ENCODE measurements at regions not wholly inside any gene's neighbourhood (a gene's known extent, or its start where the extent isn't known, plus 50 kb on each side); places are given as distances from the start of the nearest gene placed in this dataset.

DNA sequence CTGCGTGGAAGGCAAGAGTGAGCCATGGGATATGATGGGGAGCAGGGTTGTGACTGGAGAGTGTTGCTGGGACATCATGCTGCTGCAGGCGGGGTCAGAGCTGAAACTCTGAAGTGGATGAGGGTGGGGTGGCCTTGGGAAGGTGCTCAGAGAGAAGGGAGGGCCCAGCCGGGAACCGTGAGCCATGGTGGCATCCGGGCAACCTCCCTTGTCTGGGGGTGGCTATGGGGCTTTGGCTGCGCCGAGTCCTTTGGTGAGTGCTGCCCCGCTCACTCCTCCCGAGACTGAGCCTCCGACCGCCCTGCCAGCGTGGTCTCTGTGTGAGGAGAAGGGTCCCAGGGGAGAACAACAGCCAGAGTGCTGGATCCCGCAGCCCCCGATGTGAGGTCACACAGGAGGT is 632.0 kb downstream of the BRD1 start:
- intact Hi-C loops (cut with micrococcal nuclease) = no loop called here
- no peaks in the 10 kb centered on the region for H3F3A ChIP-seq (ENCODE audit: low read length, unreplicated experiment)
- TF ChIP-seq EZH2 (IDR thresholded peaks at IDR 0.05; ENCODE audit: low read length, unreplicated experiment) (no peak), EZH2phosphoT487 (IDR thresholded peaks at IDR 0.05; ENCODE audit: borderline replicate concordance, low read length) (no peak)
- TF ChIP-seq, protein P1, sequence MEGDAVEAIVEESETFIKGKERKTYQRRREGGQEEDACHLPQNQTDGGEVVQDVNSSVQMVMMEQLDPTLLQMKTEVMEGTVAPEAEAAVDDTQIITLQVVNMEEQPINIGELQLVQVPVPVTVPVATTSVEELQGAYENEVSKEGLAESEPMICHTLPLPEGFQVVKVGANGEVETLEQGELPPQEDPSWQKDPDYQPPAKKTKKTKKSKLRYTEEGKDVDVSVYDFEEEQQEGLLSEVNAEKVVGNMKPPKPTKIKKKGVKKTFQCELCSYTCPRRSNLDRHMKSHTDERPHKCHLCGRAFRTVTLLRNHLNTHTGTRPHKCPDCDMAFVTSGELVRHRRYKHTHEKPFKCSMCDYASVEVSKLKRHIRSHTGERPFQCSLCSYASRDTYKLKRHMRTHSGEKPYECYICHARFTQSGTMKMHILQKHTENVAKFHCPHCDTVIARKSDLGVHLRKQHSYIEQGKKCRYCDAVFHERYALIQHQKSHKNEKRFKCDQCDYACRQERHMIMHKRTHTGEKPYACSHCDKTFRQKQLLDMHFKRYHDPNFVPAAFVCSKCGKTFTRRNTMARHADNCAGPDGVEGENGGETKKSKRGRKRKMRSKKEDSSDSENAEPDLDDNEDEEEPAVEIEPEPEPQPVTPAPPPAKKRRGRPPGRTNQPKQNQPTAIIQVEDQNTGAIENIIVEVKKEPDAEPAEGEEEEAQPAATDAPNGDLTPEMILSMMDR (conservative IDR thresholded peaks at IDR 0.05; ENCODE audit: low read depth, low read length) = no peak
- no peaks in the 10 kb centered on the region for H3K9me2 ChIP-seq (replicated peaks; ENCODE audit: low read length)
- H3K4me1 ChIP-seq (ENCODE audit: insufficient read depth, low read length) = no peaks in the 10 kb centered on the region
- no peak overlapping the region for H3K9ac ChIP-seq (ENCODE audit: low read length)
- H3K79me2 ChIP-seq (ENCODE audit: low read length) = no peaks in the 10 kb centered on the region
- H2AFZ ChIP-seq (ENCODE audit: low read length) = no peak overlapping the region
- H3K4me2 ChIP-seq (ENCODE audit: low read length) = no peak overlapping the region
- no peaks in the 10 kb centered on the region for H3K9me3 ChIP-seq (ENCODE audit: low read length)
- no peak overlapping the region for H3K4me3 ChIP-seq (ENCODE audit: low read length)
- POLR2A ChIA-PET (ENCODE audit: unreplicated experiment) = no interaction called here
- DNase-seq (no peak), ATAC-seq (no peak)
- CTCF ChIA-PET = no interaction called here
- BruUV-seq (replicated peaks) = no TSS peak
- no peaks in the 10 kb centered on the region for H4K20me1 ChIP-seq (ENCODE audit: low read length)
- no peak overlapping the region for H3K27ac ChIP-seq (ENCODE audit: low read length)
- no peaks in the 10 kb centered on the region for H3K36me3 ChIP-seq (ENCODE audit: low read depth, low read length)
- H3K27me3 ChIP-seq (ENCODE audit: low read length) = no peaks in the 10 kb centered on the region

DNA sequence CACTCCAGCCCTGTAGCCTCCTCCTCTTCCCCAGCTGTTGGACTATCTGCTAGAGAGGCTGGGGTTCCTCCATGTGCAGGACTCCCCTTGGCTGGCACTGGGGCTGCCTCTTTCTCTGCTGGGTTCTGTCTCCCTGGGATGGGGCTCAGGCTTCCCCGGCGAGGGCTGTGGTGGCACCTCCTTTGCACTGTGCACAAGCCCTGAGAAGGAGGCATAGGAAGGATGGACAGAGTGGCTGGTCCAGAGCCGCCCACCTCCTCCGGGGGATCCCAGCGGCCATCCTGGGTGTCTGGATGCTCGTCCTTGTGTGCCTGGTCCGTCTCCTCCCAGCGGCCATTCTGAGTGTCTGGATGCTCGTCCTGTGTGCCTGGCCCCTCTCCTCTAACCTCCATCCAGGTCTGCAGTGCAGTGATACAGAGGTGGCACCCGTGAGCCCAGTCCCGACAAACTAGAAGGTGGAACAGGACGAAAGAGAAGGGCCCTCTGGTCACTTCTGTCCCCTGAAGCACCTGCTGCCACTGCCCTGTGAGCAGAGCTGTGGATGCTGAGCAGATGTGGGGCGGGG is 633.7 kb downstream of the BRD1 start:
- ATAC-seq (no peak), DNase-seq (no peak)
- Histone ChIP-seq H3K79me2 (ENCODE audit: low read length) (no peaks in the 10 kb centered on the region), H2AFZ (ENCODE audit: low read length) (no peak overlapping the region), H3K36me3 (ENCODE audit: low read depth, low read length) (no peaks in the 10 kb centered on the region), H3K27ac (ENCODE audit: low read length) (no peak overlapping the region), H3K9me2 (replicated peaks; ENCODE audit: low read length) (no peaks in the 10 kb centered on the region), H3K9ac (ENCODE audit: low read length) (no peak overlapping the region), H3F3A (ENCODE audit: low read length, unreplicated experiment) (no peaks in the 10 kb centered on the region), H4K20me1 (ENCODE audit: low read length) (no peaks in the 10 kb centered on the region), H3K4me1 (ENCODE audit: insufficient read depth, low read length) (no peaks in the 10 kb centered on the region), H3K9me3 (ENCODE audit: low read length) (no peaks in the 10 kb centered on the region), H3K27me3 (ENCODE audit: low read length) (no peaks in the 10 kb centered on the region), H3K4me2 (ENCODE audit: low read length) (no peak overlapping the region), H3K4me3 (ENCODE audit: low read length) (no peak overlapping the region)
- ChIA-PET POLR2A (ENCODE audit: unreplicated experiment) (no interaction called here), CTCF (no interaction called here)
- TF ChIP-seq EZH2 (IDR thresholded peaks at IDR 0.05; ENCODE audit: low read length, unreplicated experiment) = no peak
- intact Hi-C loops (cut with micrococcal nuclease) = no loop called here
- no TSS peak for BruUV-seq (replicated peaks)

DNA sequence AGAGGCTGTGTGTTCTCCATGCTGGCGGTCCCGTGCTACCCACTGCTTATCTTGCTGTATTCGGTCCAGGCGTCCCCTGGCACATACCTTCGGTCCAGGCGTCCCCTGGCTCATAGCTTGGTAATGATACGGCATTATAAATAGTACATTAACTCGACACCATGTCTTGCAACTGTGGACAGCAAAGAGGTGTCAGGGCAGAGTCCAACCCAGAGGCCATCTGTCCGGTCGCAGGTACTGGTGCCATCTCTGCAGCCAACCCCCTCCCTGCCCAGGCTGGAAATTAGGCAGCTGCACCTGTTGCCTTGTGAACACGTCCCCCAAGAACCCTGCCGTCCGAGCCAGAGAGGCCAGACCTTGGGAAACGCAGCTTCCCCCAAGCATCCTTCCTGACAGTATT is 634.3 kb downstream of the BRD1 start:
- ChIA-PET CTCF (no interaction called here), POLR2A (ENCODE audit: unreplicated experiment) (no interaction called here)
- intact Hi-C loops (cut with micrococcal nuclease) = no loop called here
- no peak for DNase-seq
- Histone ChIP-seq H3K9me3 (ENCODE audit: low read length) (no peaks in the 10 kb centered on the region), H3K9ac (ENCODE audit: low read length) (no peak overlapping the region), H3K27me3 (ENCODE audit: low read length) (no peaks in the 10 kb centered on the region), H3K4me2 (ENCODE audit: low read length) (no peak overlapping the region), H3K79me2 (ENCODE audit: low read length) (no peaks in the 10 kb centered on the region), H3K9me2 (replicated peaks; ENCODE audit: low read length) (no peaks in the 10 kb centered on the region), H3K36me3 (ENCODE audit: low read depth, low read length) (no peaks in the 10 kb centered on the region), H3K4me3 (ENCODE audit: low read length) (no peak overlapping the region), H3K4me1 (ENCODE audit: insufficient read depth, low read length) (no peaks in the 10 kb centered on the region), H4K20me1 (ENCODE audit: low read length) (no peaks in the 10 kb centered on the region), H3F3A (ENCODE audit: low read length, unreplicated experiment) (no peaks in the 10 kb centered on the region), H3K27ac (ENCODE audit: low read length) (no peak overlapping the region), H2AFZ (ENCODE audit: low read length) (no peak overlapping the region)
- no TSS peak for BruUV-seq (replicated peaks)
- ATAC-seq = no peak
- no peak for TF ChIP-seq EZH2phosphoT487 (IDR thresholded peaks at IDR 0.05; ENCODE audit: borderline replicate concordance, low read length)
- TF ChIP-seq, protein P1 (conservative IDR thresholded peaks at IDR 0.05; ENCODE audit: low read depth, low read length) = no peak
- TF ChIP-seq EZH2 (IDR thresholded peaks at IDR 0.05; ENCODE audit: low read length, unreplicated experiment) = no peak

All from PC-3 (cell line).